HEK293 (cell line): ENCODE measurements at regions not wholly inside any gene's neighbourhood (a gene's known extent, or its start where the extent isn't known, plus 50 kb on each side); places are given as distances from the start of the nearest gene placed in this dataset.

Experiments used
- CTCF ChIA-PET: fragments of 350-600 bp; formaldehyde crosslinking; extraction: SDS; loops from one replicate; lab custom pipeline; 2021; ENCODE audit warnings: antibody characterized with exemption; lab: Yijun Ruan, JAX
- POLR2A ChIA-PET: fragments of 300-600 bp; formaldehyde crosslinking; extraction: SDS; loops from one replicate; lab custom pipeline; 2020; ENCODE audit warnings: antibody characterized with exemption, inconsistent platforms; lab: Yijun Ruan, JAX
- H3K27ac ChIP-seq: fragments of 200-500 bp; sonication (Bioruptor generic); 2 replicates; pipeline ENCODE4 v1.5.1; 2014; ENCODE audit warnings: low read depth, low read length, control low read depth, inconsistent platforms; ENCODE audit errors: extremely low read depth
- H3K36me3 ChIP-seq, 2 experiments: fragments of 200-500 bp in 1 of 2; sonication (Bioruptor generic) in 1 of 2; 1 replicate in 1 of 2; 2 replicates in 1 of 2; pipeline ENCODE4 v1.5.1; 2014 to 2017; ENCODE audit warnings: inconsistent platforms in 2 of 2, low read length in 2 of 2; ENCODE audit not compliant: control insufficient read depth in 2 of 2, insufficient read depth in 1 of 2
- H3K4me1 ChIP-seq: fragments of 200-500 bp; sonication (Bioruptor generic); 2 replicates; pipeline ENCODE4 v1.5.1; 2014; ENCODE audit warnings: mild to moderate bottlenecking, low read length, inconsistent platforms; ENCODE audit not compliant: control insufficient read depth, insufficient read depth
- H3K4me3 ChIP-seq: 2 replicates; pipeline ENCODE4 v1.5.1; 2011; ENCODE audit warnings: low read depth, mild to moderate bottlenecking, control low read depth, low read length, moderate library complexity
- H3K9me3 ChIP-seq: fragments of 200-500 bp; sonication (Bioruptor generic); 2 replicates; pipeline ENCODE4 v1.5.1; 2014; ENCODE audit warnings: low read depth, low read length, inconsistent platforms; ENCODE audit not compliant: control insufficient read depth, insufficient read depth
- ELK4 ChIP-seq: IDR thresholded peaks from 2 replicates; pipeline ENCODE4 v1.6.1; 2011; ENCODE audit warnings: mild to moderate bottlenecking, low read depth, low read length, borderline replicate concordance
- FEZF1 ChIP-seq: fragments of 450-650 bp; formaldehyde crosslinking; IDR thresholded peaks from 2 replicates; pipeline ENCODE4 v1.5.1; 2016; ENCODE audit warnings: missing biosample characterization, missing genetic modification characterization
- GLI2 ChIP-seq: fragments of 450-650 bp; formaldehyde crosslinking; IDR thresholded peaks from 2 replicates; pipeline ENCODE4; 2017; ENCODE audit warnings: missing biosample characterization, missing genetic modification characterization, low read depth, borderline replicate concordance
- GLIS1 ChIP-seq: fragments of 450-650 bp; formaldehyde crosslinking; IDR thresholded peaks from 2 replicates; pipeline ENCODE4 v1.5.1; 2016; ENCODE audit warnings: missing biosample characterization, missing genetic modification characterization
- HOXC10 ChIP-seq: sonication (generic); formaldehyde crosslinking; IDR thresholded peaks from 2 replicates; pipeline ENCODE4 v1.8.1; 2023; ENCODE audit warnings: mild to moderate bottlenecking, missing genetic modification reagents
- INSM2 ChIP-seq: fragments of 450-650 bp; formaldehyde crosslinking; IDR thresholded peaks from 2 replicates; pipeline ENCODE4 v1.5.1; 2016; ENCODE audit warnings: missing biosample characterization, missing genetic modification characterization
- PRDM1 ChIP-seq: fragments of 450-650 bp; formaldehyde crosslinking; IDR thresholded peaks from 2 replicates; pipeline ENCODE4; 2016; ENCODE audit warnings: missing biosample characterization, missing genetic modification characterization
- TSHZ1 ChIP-seq: fragments of 450-650 bp; formaldehyde crosslinking; IDR thresholded peaks from 2 replicates; pipeline ENCODE4 v1.5.1; 2016; ENCODE audit warnings: missing biosample characterization, missing genetic modification characterization, borderline replicate concordance
- YY2 ChIP-seq: fragments of 450-650 bp; formaldehyde crosslinking; IDR thresholded peaks from 2 replicates; pipeline ENCODE4 v1.5.1; 2016; ENCODE audit warnings: missing biosample characterization, missing genetic modification characterization
- ZNF138 ChIP-seq: fragments of 450-650 bp; formaldehyde crosslinking; IDR thresholded peaks from 2 replicates; pipeline ENCODE4 v1.5.1; 2016; ENCODE audit warnings: missing biosample characterization, missing genetic modification characterization, borderline replicate concordance
- ZNF174 ChIP-seq: fragments of 450-650 bp; formaldehyde crosslinking; IDR thresholded peaks from 2 replicates; pipeline ENCODE4 v1.5.0; 2017; ENCODE audit warnings: missing biosample characterization, mild to moderate bottlenecking, missing genetic modification characterization
- ZNF211 ChIP-seq: fragments of 450-650 bp; formaldehyde crosslinking; IDR thresholded peaks from 2 replicates; pipeline ENCODE4 v1.5.1; 2016; ENCODE audit warnings: low read depth, missing biosample characterization, missing genetic modification characterization
- ZNF24 ChIP-seq: fragments of 450-650 bp; formaldehyde crosslinking; IDR thresholded peaks from 2 replicates; pipeline ENCODE4 v1.5.1; 2016; ENCODE audit warnings: missing biosample characterization, missing genetic modification characterization
- ZNF302 ChIP-seq: fragments of 450-650 bp; formaldehyde crosslinking; IDR thresholded peaks from 2 replicates; pipeline ENCODE4 v1.5.1; 2016; ENCODE audit warnings: missing biosample characterization, missing genetic modification characterization, low read depth
- ZNF354C ChIP-seq: fragments of 450-650 bp; formaldehyde crosslinking; IDR thresholded peaks from 2 replicates; pipeline ENCODE4 v1.5.1; 2016; ENCODE audit warnings: missing biosample characterization, missing genetic modification characterization, low read depth, borderline replicate concordance
- ZNF513 ChIP-seq: fragments of 450-650 bp; IDR thresholded peaks from 2 replicates; pipeline ENCODE4 v1.5.1; 2018; ENCODE audit warnings: missing biosample characterization, missing genetic modification characterization
- ZNF571 ChIP-seq: fragments of 450-650 bp; formaldehyde crosslinking; IDR thresholded peaks from 2 replicates; pipeline ENCODE4 v1.5.0; 2017; ENCODE audit warnings: missing biosample characterization, missing genetic modification characterization
- ZNF639 ChIP-seq: fragments of 450-650 bp; formaldehyde crosslinking; IDR thresholded peaks from 2 replicates; pipeline ENCODE4 v1.5.1; 2016; ENCODE audit warnings: missing biosample characterization, missing genetic modification characterization
- ZNF645 ChIP-seq: fragments of 450-650 bp; formaldehyde crosslinking; IDR thresholded peaks from 2 replicates; pipeline ENCODE4; 2016; ENCODE audit warnings: missing biosample characterization, missing genetic modification characterization
- ZNF701 ChIP-seq: fragments of 450-650 bp; formaldehyde crosslinking; IDR thresholded peaks from 2 replicates; pipeline ENCODE4 v1.5.1; 2016; ENCODE audit warnings: missing biosample characterization, missing genetic modification characterization
- ZNF747 ChIP-seq: fragments of 450-650 bp; formaldehyde crosslinking; IDR thresholded peaks from 2 replicates; pipeline ENCODE4 v1.5.1; 2016; ENCODE audit warnings: missing biosample characterization, missing genetic modification characterization
- ZSCAN4 ChIP-seq: fragments of 450-650 bp; formaldehyde crosslinking; IDR thresholded peaks from 2 replicates; pipeline ENCODE4 v1.5.1; 2017; ENCODE audit warnings: missing biosample characterization, missing genetic modification characterization

GRCh38 chr7:45972629-45973312, 51.7 kb upstream of the IGFBP3 start:
- ChIA-PET POLR2A (no interaction called here), CTCF (no interaction called here)
- H3K4me3 ChIP-seq = no peak overlapping the region
- TF ChIP-seq YY2 (tag by site-specific recombination) = no peak
- TF ChIP-seq ZSCAN4 = no peak
- TF ChIP-seq PRDM1 = no peak
- TF ChIP-seq INSM2 (tag by site-specific recombination) = no peak
- no peak for TF ChIP-seq GLI2 (tag by site-specific recombination)
- TF ChIP-seq HOXC10 (CRISPR knock-in tag) = no peak
- no peak for TF ChIP-seq ZNF571 (tag by site-specific recombination)
- no peak for TF ChIP-seq GLIS1
- TF ChIP-seq ZNF211 (tag by site-specific recombination) = no peak
- TF ChIP-seq ZNF354C (tag by site-specific recombination) = no peak
- TF ChIP-seq ZNF174 (tag by site-specific recombination) = no peak
- no peak for TF ChIP-seq TSHZ1 (tag by site-specific recombination)
- no peak for TF ChIP-seq ZNF513
- TF ChIP-seq ZNF747 = no peak
- TF ChIP-seq ZNF138 (tag by site-specific recombination) = no peak
- TF ChIP-seq ZNF24 (tag by site-specific recombination) = no peak
- H3K9me3 ChIP-seq = no peaks in the 10 kb centered on the region
- no peak overlapping the region for H3K27ac ChIP-seq
- no peaks in the 10 kb centered on the region for H3K4me1 ChIP-seq
- no peaks in the 10 kb centered on the region for H3K36me3 ChIP-seq

- POLR2A ChIA-PET = no interaction called here
- CTCF ChIA-PET = no interaction called here
- Histone ChIP-seq H3K9me3 (no peaks in the 10 kb centered on the region), H3K4me3 (no peak overlapping the region), H3K4me1 (no peaks in the 10 kb centered on the region), H3K27ac (no peak overlapping the region), H3K36me3 (no peaks in the 10 kb centered on the region)
- TF ChIP-seq ZNF639 (tag by site-specific recombination) = no peak
- no peak for TF ChIP-seq ZNF302 (tag by site-specific recombination)
- no peak for TF ChIP-seq ZNF645 (tag by site-specific recombination)
- TF ChIP-seq FEZF1 (tag by site-specific recombination) = no peak
- TF ChIP-seq ELK4 = no peak
- no peak for TF ChIP-seq ZNF701 (tag by site-specific recombination)
Measured at GRCh38 chr7:45971661-45972175, 50.6 kb upstream of the IGFBP3 start.
